ENCODE measurements at regions not wholly inside any gene's neighbourhood (a gene's known extent, or its start where the extent isn't known, plus 50 kb on each side); places are given as distances from the start of the nearest gene placed in this dataset.

GRCh38 chr5:163041254-163041653 is 396.1 kb upstream of the CCNG1 start:
- H3K4me1 ChIP-seq: no peaks in the 10 kb centered on the region
- intact Hi-C loops (cut with DNase I): no loop called here
- ATAC-seq (no peak), DNase-seq (no peak)
- H3K9me3 ChIP-seq: no peaks in the 10 kb centered on the region
- no peak for TF ChIP-seq CTCF (IDR thresholded peaks at IDR 0.05)
- no peaks in the 10 kb centered on the region for H3K27me3 ChIP-seq (ENCODE audit: low read depth)
- H3K27ac ChIP-seq: no peak overlapping the region
- no peaks in the 10 kb centered on the region for H3K36me3 ChIP-seq
- H3K4me3 ChIP-seq: no peak overlapping the region

- intact Hi-C loops (cut with DNase I): no loop called here
- ATAC-seq (no peak), DNase-seq (no peak)
- H3K27ac ChIP-seq: no peak overlapping the region
- H3K36me3 ChIP-seq: no peaks in the 10 kb centered on the region
- H3K4me1 ChIP-seq: no peaks in the 10 kb centered on the region
- H3K4me3 ChIP-seq: no peak overlapping the region
- H3K27me3 ChIP-seq (ENCODE audit: low read depth): no peaks in the 10 kb centered on the region
- peaks cover 7% of the 10 kb centered on the region for H3K9me3 ChIP-seq
- TF ChIP-seq CTCF (IDR thresholded peaks at IDR 0.05): no peak
Measured at GRCh38 chr5:163079618-163080017, 357.8 kb upstream of the CCNG1 start.

- H3K9me3 ChIP-seq: no peaks in the 10 kb centered on the region
- H3K4me1 ChIP-seq: no peaks in the 10 kb centered on the region
- no peak for TF ChIP-seq CTCF (IDR thresholded peaks at IDR 0.05)
- H3K36me3 ChIP-seq: no peaks in the 10 kb centered on the region
- H3K27ac ChIP-seq: no peak overlapping the region
- no peak for DNase-seq
- H3K27me3 ChIP-seq (ENCODE audit: low read depth): no peaks in the 10 kb centered on the region
- no peak overlapping the region for H3K4me3 ChIP-seq
- intact Hi-C loops (cut with DNase I): no loop called here
- no peak for ATAC-seq
Measured at GRCh38 chr5:163089230-163089629, 348.2 kb upstream of the CCNG1 start.

- H3K27me3 ChIP-seq (ENCODE audit: low read depth): no peaks in the 10 kb centered on the region
- no peaks in the 10 kb centered on the region for H3K4me1 ChIP-seq
- no peaks in the 10 kb centered on the region for H3K36me3 ChIP-seq
- DNase-seq (no peak), ATAC-seq (no peak)
- intact Hi-C loops (cut with DNase I): no loop called here
- H3K27ac ChIP-seq: no peak overlapping the region
- no peaks in the 10 kb centered on the region for H3K9me3 ChIP-seq
- H3K4me3 ChIP-seq: no peak overlapping the region
- no peak for TF ChIP-seq CTCF (IDR thresholded peaks at IDR 0.05)
Measured at GRCh38 chr5:163089926-163090325, 347.5 kb upstream of the CCNG1 start.

GRCh38 chr5:163094492-163095180 is 342.8 kb upstream of the CCNG1 start:
- no peaks in the 10 kb centered on the region for H3K36me3 ChIP-seq
- ATAC-seq: no peak
- no peak for DNase-seq
- intact Hi-C loops (cut with DNase I): no loop called here
- H3K27me3 ChIP-seq (ENCODE audit: low read depth): no peaks in the 10 kb centered on the region
- H3K27ac ChIP-seq: no peak overlapping the region
- no peak for TF ChIP-seq CTCF (IDR thresholded peaks at IDR 0.05)
- no peaks in the 10 kb centered on the region for H3K4me1 ChIP-seq
- no peaks in the 10 kb centered on the region for H3K9me3 ChIP-seq
- H3K4me3 ChIP-seq: no peak overlapping the region
